NCI-H345 treated with DMSO at 0.1 percent for 48 hours (cell line): ENCODE measurements at regions not wholly inside any gene's neighbourhood (a gene's known extent, or its start where the extent isn't known, plus 50 kb on each side); places are given as distances from the start of the nearest gene placed in this dataset.

Experiments used
- DNase-seq: peaks from one replicate; lab custom pipeline; 2025; ENCODE audit not compliant: unreplicated experiment; lab: John Stamatoyannopoulos, UW

DNA sequence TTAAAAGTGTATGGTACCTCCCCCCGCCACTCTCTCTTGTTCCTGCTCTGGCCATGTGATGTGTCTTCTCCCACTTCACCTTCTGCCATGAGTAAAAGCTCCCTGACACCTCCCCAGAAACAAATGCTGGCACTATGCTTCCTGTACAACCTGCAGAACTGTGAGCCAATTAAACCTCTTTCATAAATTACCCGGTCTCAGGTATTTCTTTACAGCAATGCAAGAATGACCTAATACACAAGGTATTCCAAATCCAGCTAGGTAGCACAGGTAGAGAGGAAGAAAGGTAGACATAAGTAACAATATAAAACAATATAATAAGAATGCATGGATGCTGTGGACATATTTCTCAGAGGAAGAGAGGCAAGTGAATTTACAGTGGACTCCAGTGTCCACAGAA lies 394.1 kb upstream of the ARID1B start:
- DNase-seq: no peak

- DNase-seq: no peak
Observed at GRCh38 chr6:156379392-156380289, 397.5 kb upstream of the ARID1B start.

- no peak for DNase-seq
Observed at GRCh38 chr6:156378853-156379252, 398.3 kb upstream of the ARID1B start.

DNA sequence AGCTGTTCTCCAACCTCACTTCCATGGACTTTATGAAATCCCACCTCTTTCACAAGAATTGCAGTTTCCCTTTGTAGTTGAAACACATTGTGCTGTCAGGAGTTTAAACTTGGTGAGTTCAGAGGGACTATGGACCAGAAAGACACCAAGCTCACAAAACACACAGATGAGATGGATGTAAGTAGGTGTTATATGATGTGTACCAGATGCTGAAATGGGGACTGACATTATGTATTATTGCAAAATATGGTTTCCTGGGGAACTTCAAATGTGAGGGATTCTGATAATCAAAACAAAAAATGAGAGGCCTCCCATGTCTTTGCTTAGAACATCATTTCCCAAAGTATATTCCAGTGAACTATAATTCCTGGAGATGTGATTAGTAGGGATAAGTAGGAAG lies 401.1 kb upstream of the ARID1B start:
- DNase-seq: no peak

DNA sequence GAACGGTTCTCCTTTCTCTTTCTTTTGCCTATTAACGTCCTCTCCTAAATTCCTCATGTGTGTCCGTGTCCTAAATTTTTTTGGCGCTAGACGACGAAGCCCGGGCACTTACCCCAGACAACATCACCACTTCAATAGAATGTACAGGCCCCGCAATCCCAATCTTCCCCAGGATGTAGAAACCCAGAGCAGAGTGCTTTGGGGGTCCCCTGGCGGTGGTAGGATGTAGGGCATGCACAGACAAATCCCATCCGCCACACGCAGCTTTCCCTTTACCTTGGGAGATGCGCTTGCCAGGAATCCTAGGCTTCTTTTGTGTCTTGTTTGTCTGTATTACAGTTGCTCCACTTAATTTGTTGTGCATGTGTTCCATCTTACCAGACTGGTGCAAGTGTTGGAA lies 417.3 kb upstream of the ARID1B start:
- no peak for DNase-seq

DNA sequence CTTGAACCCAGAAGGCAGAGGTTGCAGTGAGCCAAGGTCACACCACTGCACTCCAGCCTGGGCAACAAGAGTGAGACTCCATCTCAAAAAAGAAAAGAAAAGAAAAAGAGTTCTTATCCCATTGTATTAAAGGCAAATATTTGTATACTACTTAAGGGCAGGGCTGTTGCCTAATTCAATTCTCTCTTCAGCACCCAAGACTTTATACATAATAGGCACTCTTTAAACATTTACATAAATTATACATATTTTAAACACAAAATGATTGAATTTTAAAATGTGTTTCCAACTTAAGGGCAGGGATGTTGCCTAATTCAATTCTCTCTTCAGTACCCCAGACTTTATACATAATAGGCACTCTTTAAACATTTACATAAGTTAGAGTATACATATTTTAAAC lies 424.3 kb upstream of the ARID1B start:
- no peak for DNase-seq

- no peak for DNase-seq
Observed at GRCh38 chr6:156351346-156351966, 425.7 kb upstream of the ARID1B start.

- no peak for DNase-seq
Observed at GRCh38 chr6:156350337-156350736, 426.8 kb upstream of the ARID1B start.

GRCh38 chr6:156348849-156349248 lies 428.3 kb upstream of the ARID1B start:
- peak; percentile 94 for DNase-seq

- no peak for DNase-seq
Observed at GRCh38 chr6:156348424-156348823, 428.8 kb upstream of the ARID1B start.

- DNase-seq: no peak
Observed at GRCh38 chr6:156347656-156348055, 429.5 kb upstream of the ARID1B start.

DNA sequence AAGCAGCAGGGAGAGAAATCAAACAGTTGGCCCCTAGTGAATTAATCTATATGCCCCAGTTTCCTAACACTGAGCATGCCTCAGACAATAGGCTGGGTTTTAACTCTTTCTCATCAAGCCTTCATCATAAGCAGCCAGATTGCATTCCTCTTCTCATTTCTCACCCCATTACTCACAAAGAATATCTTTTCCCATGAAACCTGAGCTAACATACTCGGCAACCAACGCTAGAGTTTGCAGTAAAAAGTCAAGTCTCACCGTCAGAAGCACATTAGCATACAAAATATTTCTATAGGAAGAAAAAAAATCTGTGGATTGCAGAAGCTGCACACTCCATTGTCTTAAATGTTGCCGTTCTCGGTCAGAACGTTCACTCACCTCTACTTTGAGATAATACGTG lies 429.9 kb upstream of the ARID1B start:
- DNase-seq: peak; percentile 50

- DNase-seq: no peak
Observed at GRCh38 chr6:156345700-156346099, 431.5 kb upstream of the ARID1B start.

- DNase-seq: no peak
Observed at GRCh38 chr6:156344491-156344890, 432.7 kb upstream of the ARID1B start.

DNA sequence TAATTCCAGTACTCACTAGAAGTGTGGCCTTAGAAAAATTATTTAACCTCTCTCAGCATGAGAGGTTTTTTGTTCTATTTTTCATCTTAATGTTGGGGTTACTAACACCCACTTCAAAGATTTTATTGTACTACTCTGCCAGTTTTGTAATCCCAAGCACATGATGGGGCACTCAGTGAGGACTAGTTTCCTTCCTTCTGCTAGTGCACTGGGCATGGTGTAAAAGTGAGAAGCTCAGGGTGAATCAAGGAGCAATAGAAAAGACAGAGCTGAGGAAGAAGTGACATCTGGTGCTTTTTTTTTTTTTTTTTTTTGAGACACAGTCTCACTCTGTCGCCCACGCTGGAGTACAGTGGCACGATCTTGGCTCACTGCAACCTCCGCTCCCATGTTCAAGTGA lies 439.4 kb upstream of the ARID1B start:
- DNase-seq: no peak

DNA sequence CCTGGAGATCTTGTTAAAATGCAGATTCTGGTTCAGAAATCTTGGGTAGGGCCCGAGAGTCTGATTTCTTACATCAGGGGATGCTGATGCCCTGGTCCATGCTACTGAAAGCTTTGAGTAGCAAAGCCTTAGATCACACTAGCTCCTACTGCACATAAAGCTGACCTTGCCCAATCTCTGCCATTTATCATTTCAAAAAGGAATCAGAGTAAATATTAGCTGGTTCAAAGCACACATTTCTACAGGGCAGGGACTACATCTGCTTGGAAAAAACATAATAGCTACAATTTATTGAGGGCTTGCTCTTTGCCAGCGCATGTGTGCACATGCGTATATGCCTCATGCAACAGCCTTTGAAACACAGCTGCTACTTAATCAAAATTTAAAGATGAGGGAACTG lies 440.4 kb upstream of the ARID1B start:
- no peak for DNase-seq

DNA sequence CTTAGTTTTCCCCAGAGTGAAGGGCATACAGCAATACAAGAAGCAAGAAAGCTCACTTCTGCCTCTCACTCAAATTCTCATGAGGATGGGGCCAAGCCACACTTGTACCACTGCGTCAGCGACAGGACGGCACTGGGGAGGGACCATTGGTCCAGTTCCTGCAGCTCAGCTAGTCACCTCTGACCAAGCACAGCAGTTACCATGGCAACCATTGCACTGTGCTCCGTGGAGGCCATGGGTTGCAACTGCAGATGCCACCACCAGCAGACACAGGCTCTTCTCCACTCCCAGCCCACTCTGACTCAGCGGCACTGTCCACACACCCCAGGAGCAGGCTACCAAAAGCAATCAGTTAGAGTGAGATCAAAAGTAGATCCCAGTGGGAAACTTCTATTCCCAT lies 441.1 kb upstream of the ARID1B start:
- no peak for DNase-seq

DNA sequence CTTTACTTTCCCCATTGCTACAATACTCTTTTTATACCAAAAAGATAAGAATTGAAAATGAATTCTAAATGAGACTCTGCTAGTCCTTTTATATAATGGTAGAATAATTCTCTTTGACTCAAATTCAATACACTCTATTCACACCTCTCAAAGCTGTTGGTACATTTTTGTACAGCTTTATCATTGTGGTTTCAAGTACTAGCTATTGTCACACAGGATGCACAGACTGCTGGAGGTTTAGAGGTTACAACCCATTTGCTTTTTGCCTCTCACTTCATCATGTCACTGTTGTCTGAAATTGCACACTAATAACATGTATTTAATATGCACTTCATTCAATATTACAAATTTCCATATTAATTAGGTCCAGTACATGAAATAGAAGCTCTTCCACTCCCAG lies 442.2 kb upstream of the ARID1B start:
- DNase-seq: no peak

DNA sequence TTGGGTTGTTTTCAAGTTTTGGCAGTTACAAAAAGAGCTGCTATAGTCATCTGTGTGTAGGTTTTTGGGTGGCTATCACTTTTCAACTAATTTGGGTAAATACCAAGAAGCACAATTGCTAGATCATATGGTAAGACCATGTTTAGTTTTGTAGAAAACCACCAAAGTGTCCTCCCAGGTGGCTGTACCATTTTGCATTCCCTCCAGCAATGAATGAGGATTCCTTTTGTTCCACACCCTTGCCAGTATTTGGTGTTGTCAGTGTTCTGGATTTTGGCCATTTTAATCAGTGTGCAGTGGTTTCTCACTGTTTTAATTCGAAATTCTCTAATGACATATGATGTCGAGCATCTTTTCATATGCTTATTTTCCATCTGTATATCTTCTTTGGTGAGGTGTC lies 457.5 kb upstream of the ARID1B start:
- DNase-seq: no peak

DNA sequence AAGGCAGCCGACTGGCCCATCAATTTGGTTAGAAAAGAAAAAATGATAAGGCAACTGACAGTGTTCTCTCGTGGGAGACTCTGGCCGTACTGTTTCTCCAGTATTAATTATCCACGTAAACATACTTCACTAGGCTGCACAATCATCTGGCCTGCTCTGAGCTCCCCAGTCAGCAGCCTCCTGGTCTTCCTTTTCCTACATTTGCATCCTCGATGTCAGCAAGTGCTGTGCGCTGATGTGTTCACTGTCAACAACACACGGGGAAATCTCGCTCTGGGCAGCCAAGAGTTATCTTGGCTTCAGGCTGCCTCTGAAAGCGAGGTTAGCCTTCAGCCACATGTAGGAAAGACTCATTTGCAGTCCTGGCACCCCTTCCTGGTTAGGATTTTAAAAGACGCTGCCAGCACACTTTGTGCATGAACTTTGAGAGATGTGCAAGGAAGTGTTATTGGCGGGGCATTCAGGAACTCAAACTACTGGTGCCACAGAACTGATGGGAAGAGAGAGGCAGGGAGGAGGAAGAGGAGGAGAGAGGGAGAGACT lies 460.5 kb upstream of the ARID1B start:
- no peak for DNase-seq

DNA sequence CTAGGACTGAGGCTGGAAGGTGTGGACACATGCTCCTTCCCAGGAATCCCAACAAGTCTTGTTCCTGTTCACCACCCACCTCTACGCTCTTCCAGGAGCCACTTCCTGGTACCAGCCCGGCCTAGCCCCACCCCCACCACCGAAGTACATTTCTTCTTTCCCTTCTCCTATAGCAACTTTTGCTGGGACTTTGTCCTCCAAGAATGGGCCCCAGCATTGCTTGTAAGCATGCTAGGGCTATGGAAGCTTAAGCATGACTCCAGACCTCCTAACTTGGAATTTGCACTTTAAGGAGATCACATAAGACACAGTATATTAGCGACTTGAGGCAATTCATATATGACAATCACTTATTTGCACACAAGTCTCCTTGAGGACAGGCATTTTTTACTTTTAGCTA lies 462.0 kb upstream of the ARID1B start:
- no peak for DNase-seq

DNA sequence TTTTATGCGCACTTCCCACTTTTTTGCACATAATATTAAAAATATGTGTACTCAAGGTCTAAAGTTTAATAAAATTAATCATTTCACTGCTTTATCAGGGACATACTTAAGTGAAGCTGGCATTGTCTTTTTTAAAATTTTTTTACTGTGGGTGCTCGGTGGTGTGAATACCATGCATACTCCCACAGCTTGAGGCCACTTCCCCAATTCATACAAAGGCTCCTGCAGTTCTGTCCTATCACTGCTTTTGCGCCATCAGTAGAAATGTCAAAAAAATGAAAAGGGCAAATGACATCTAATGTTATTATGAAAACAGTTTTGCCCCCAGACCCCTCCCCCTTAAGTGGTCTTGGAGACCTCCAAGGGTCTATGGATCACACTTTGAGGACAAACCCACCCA lies 464.1 kb upstream of the ARID1B start:
- DNase-seq: no peak
